DND-41 (cell line): ENCODE measurements at regions not wholly inside any gene's neighbourhood (a gene's known extent, or its start where the extent isn't known, plus 50 kb on each side); places are given as distances from the start of the nearest gene placed in this dataset.
"Not testable (repeated sequence)": the region's sequence is repeated elsewhere in the genome, so short reads cannot be mapped to it uniquely, and the experiment has no call there.

ENCODE experiments used
- ATAC-seq: fragments of 200-7000 bp; cut with Tn5 transposase; 3 replicates; pipeline ENCODE4 v1.9.1; 2021; ENCODE audit warnings: low read depth; ENCODE audit not compliant: insufficient read depth
- DNase-seq: peaks from one replicate; pipeline ENCODE4 v3.0.0-alpha.2; 2020
- H2AFZ ChIP-seq: 2 replicates; pipeline ENCODE4 v1.6.0; 2012; ENCODE audit warnings: low read depth, low read length
- H3K27ac ChIP-seq: 2 replicates; pipeline ENCODE4 v1.5.1; 2012; ENCODE audit warnings: low read length, inconsistent platforms
- H3K27me3 ChIP-seq: fragments of 200-600 bp; sonication (generic); 2 replicates; pipeline ENCODE4 v1.6.0; 2012; ENCODE audit warnings: low read length, mild to moderate bottlenecking, inconsistent platforms; ENCODE audit not compliant: insufficient read depth, poor library complexity
- H3K36me3 ChIP-seq: 2 replicates; pipeline ENCODE4 v1.5.1; 2012; ENCODE audit warnings: low read length, inconsistent platforms; ENCODE audit not compliant: insufficient read depth
- H3K4me1 ChIP-seq: 2 replicates; pipeline ENCODE4 v1.5.1; 2012; ENCODE audit warnings: mild to moderate bottlenecking, low read length; ENCODE audit not compliant: insufficient read depth
- H3K4me2 ChIP-seq: 2 replicates; pipeline ENCODE4 v1.6.0; 2012; ENCODE audit warnings: mild to moderate bottlenecking, moderate library complexity, low read length, inconsistent platforms; ENCODE audit not compliant: insufficient read depth
- H3K4me3 ChIP-seq, 2 experiments: fragments of 200-600 bp in 1 of 2; shearing (Covaris generic) in 1 of 2; 2 replicates each; pipeline ENCODE4 v1.5.1; 2012 to 2016; ENCODE audit warnings: inconsistent platforms in 2 of 2, low read length in 2 of 2, mild to moderate bottlenecking in 2 of 2, low read depth in 1 of 2, moderate library complexity in 1 of 2
- H3K79me2 ChIP-seq: 2 replicates; pipeline ENCODE4 v1.6.0; 2012; ENCODE audit warnings: low read length, inconsistent platforms; ENCODE audit not compliant: insufficient read depth
- H3K9ac ChIP-seq: 2 replicates; pipeline ENCODE4 v1.6.0; 2012; ENCODE audit warnings: low read depth, mild to moderate bottlenecking, inconsistent platforms, low read length, moderate library complexity
- H3K9me3 ChIP-seq: 2 replicates; pipeline ENCODE4 v1.5.1; 2012; ENCODE audit warnings: low read length, moderate library complexity, mild to moderate bottlenecking, inconsistent platforms; ENCODE audit not compliant: insufficient read depth, severe bottlenecking
- H4K20me1 ChIP-seq: 2 replicates; pipeline ENCODE4 v1.6.0; 2012; ENCODE audit warnings: low read length; ENCODE audit not compliant: insufficient read depth

DNA sequence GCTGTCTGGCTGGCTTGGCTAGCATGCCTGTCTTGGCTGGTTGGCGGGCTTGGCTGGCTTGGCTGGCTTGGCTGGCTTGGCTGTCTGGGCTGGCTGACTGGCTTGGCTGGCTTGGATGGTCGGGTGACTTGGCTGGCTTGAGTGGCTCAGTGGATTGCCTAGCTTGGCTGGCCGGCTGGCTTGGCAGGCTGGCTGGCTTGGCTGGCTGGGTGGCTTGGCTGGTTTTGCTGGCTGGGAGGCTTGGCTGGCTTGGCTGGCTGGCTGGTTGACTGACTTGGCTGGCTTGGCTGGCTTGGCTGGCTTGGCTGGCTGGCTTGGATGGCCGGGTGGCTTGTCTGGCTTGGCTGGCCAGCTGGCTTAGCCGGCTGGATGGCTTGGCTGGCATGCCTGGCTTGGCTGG, 2828.4 kb downstream of the RPIA start:
- not testable (repeated sequence) for H3K27me3 ChIP-seq, H4K20me1 ChIP-seq, H3K27ac ChIP-seq, H3K79me2 ChIP-seq, H3K4me2 ChIP-seq, H3K36me3 ChIP-seq, H3K4me1 ChIP-seq, ATAC-seq, H3K9me3 ChIP-seq, DNase-seq, H3K4me3 ChIP-seq, H3K9ac ChIP-seq, H2AFZ ChIP-seq

DNA sequence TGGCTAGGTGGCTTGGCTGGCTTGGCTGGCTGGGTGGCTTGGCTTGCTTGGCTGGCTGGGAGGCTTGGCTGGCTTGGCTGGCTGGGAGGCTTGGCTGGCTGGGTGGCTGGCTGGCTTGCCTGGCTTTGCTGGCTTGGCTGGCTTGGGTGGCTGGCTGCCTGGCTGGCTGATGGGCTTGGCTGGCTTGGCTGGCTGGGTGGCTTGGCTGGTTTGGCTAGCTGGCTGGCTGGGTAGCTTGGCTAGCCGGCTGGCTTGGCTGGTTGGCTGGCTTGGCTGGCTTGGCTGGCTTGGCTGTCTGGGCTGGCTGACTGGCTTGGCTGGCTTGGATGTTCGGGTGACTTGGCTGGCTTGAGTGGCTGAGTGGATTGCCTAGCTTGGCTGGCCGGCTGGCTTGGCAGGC, 2829.1 kb downstream of the RPIA start:
- H3K27ac ChIP-seq, H2AFZ ChIP-seq, H3K4me1 ChIP-seq, H3K9ac ChIP-seq, H3K36me3 ChIP-seq, DNase-seq, H3K9me3 ChIP-seq, ATAC-seq, H3K4me3 ChIP-seq, H3K79me2 ChIP-seq, H3K4me2 ChIP-seq, H4K20me1 ChIP-seq, H3K27me3 ChIP-seq: not testable (repeated sequence)

DNA sequence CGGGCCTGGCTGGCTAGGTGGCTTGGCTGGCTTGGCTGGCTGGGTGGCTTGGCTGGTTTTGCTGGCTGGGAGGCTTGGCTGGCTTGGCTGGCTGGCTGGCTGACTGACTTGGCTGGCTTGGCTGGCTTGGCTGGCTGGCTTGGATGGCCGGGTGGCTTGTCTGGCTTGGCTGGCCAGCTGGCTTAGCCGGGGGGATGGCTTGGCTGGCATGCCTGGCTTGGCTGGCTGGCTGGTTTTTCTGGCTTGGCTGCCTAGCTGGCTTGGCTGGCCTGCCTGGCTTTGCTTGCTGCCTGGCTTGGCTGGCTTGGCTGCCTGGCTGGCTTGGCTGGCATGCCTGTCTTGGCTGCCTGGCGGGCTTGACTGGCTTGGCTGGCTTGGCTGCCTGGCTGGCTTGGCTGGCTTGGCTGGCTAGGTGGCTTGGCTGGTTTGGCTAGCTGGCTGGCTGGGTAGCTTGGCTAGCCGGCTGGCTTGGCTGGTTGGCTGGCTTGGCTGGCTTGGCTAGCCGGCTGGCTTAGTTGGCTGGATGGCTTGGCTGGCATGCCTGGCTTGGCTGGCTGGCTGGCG, 2829.6 kb downstream of the RPIA start:
- H3K79me2 ChIP-seq, H3K9me3 ChIP-seq, ATAC-seq, DNase-seq, H2AFZ ChIP-seq, H3K9ac ChIP-seq, H3K27me3 ChIP-seq, H4K20me1 ChIP-seq, H3K4me1 ChIP-seq, H3K4me2 ChIP-seq, H3K36me3 ChIP-seq, H3K4me3 ChIP-seq, H3K27ac ChIP-seq: not testable (repeated sequence)

DNA sequence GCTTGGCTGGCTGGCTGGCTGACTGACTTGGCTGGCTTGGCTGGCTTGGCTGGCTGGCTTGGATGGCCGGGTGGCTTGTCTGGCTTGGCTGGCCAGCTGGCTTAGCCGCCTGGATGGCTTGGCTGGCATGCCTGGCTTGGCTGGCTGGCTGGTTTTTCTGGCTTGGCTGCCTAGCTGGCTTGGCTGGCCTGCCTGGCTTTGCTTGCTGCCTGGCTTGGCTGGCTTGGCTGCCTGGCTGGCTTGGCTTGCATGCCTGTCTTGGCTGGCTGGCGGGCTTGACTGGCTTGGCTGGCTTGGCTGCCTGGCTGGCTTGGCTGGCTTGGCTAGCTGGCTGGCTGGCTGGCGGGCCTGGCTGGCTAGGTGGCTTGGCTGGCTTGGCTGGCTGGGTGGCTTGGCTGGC, 2830.5 kb downstream of the RPIA start:
- not testable (repeated sequence) for H3K4me2 ChIP-seq, DNase-seq, ATAC-seq, H3K27me3 ChIP-seq, H3K36me3 ChIP-seq, H3K9ac ChIP-seq, H3K9me3 ChIP-seq, H4K20me1 ChIP-seq, H3K4me1 ChIP-seq, H3K4me3 ChIP-seq, H3K79me2 ChIP-seq, H3K27ac ChIP-seq, H2AFZ ChIP-seq

DNA sequence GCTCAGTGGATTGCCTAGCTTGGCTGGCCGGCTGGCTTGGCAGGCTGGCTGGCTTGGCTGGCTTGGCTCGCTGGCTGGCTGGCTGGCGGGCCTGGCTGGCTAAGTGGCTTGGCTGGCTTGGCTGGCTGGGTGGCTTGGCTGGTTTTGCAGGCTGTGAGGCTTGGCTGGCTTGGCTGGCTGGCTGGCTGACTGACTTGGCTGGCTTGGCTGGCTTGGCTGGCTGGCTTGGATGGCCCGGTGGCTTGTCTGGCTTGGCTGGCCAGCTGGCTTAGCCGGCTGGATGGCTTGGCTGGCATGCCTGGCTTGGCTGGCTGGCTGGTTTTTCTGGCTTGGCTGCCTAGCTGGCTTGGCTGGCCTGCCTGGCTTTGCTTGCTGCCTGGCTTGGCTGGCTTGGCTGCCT, 2831.4 kb downstream of the RPIA start:
- not testable (repeated sequence) for H3K4me3 ChIP-seq, H3K9ac ChIP-seq, H4K20me1 ChIP-seq, H3K4me1 ChIP-seq, H3K9me3 ChIP-seq, H3K36me3 ChIP-seq, H3K4me2 ChIP-seq, H3K79me2 ChIP-seq, H2AFZ ChIP-seq, H3K27ac ChIP-seq, H3K27me3 ChIP-seq, DNase-seq, ATAC-seq

DNA sequence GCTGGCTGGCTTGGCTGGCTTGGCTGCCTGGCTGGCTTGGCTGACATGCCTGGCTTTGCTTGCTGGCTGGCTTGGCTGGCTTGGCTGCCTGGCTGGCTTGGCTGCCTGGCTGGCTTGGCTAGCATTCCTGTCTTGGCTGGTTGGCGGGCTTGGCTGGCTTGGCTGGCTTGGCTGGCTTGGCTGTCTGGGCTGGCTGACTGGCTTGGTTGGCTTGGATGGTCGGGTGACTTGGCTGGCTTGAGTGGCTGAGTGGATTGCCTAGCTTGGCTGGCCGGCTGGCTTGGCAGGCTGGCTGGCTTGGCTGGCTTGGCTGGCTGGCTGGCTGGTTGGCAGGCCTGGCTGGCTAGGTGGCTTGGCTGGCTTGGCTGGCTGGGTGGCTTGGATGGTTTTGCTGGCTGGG, 2832.3 kb downstream of the RPIA start:
- not testable (repeated sequence) for H3K27me3 ChIP-seq, H3K36me3 ChIP-seq, H4K20me1 ChIP-seq, DNase-seq, H3K4me3 ChIP-seq, H3K27ac ChIP-seq, H3K9ac ChIP-seq, H2AFZ ChIP-seq, H3K79me2 ChIP-seq, ATAC-seq, H3K9me3 ChIP-seq, H3K4me1 ChIP-seq, H3K4me2 ChIP-seq

DNA sequence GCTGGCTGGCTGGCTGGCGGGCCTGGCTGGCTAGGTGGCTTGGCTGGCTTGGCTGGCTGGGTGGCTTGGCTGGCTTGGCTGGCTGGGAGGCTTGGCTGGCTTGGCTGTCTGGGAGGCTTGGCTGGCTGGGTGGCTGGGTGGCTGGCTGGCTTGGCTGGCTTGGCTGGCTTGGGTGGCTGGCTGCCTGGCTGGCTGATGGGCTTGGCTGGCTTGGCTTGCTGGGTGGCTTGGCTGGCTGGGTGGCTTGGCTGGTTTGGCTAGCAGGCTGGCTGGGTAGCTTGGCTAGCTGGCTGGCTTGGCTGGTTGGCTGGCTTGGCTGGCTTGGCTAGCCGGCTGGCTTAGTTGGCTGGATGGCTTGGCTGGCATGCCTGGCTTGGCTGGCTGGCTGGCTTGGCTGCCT, 2834.1 kb downstream of the RPIA start:
- not testable (repeated sequence) for H3K9me3 ChIP-seq, H3K4me1 ChIP-seq, H3K79me2 ChIP-seq, H3K4me2 ChIP-seq, H3K9ac ChIP-seq, DNase-seq, H3K4me3 ChIP-seq, H2AFZ ChIP-seq, ATAC-seq, H4K20me1 ChIP-seq, H3K36me3 ChIP-seq, H3K27me3 ChIP-seq, H3K27ac ChIP-seq

DNA sequence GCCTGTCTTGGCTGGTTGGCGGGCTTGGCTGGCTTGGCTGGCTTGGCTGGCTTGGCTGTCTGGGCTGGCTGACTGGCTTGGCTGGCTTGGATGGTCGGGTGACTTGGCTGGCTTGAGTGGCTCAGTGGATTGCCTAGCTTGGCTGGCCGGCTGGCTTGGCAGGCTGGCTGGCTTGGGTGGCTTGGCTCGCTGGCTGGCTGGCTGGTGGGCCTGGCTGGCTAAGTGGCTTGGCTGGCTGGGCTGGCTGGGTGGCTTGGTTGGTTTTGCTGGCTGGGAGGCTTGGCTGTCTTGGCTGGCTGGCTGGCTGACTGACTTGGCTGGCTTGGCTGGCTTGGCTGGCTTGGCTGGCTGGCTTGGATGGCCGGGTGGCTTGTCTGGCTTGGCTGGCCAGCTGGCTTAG, 2834.6 kb downstream of the RPIA start:
- not testable (repeated sequence) for H4K20me1 ChIP-seq

More for the DNA sequence above, 2834.6 kb downstream of the RPIA start:
- not testable (repeated sequence) for H3K36me3 ChIP-seq, H3K9me3 ChIP-seq, H3K4me1 ChIP-seq, H3K79me2 ChIP-seq, H3K9ac ChIP-seq, H2AFZ ChIP-seq, H3K4me3 ChIP-seq, H3K4me2 ChIP-seq, H3K27me3 ChIP-seq, DNase-seq, ATAC-seq, H3K27ac ChIP-seq
